MM.1S (cell line): ENCODE measurements at regions not wholly inside any gene's neighbourhood (a gene's known extent, or its start where the extent isn't known, plus 50 kb on each side); places are given as distances from the start of the nearest gene placed in this dataset.

Source experiments
- EZH2 ChIP-seq: fragments of 300-600 bp; sonication (generic); optimal IDR thresholded peaks from 2 replicates; pipeline ENCODE3; 2017; ENCODE audit warnings: low read depth, mild to moderate bottlenecking, antibody characterized with exemption, low read length, mixed read lengths
- TF ChIP-seq, protein P1 (sequence below): fragments of 300-600 bp; sonication (generic); IDR thresholded peaks from 2 replicates; pipeline ENCODE4 v1.5.1; 2016; ENCODE audit warnings: antibody characterized with exemption, low read length, mixed read lengths

DNA sequence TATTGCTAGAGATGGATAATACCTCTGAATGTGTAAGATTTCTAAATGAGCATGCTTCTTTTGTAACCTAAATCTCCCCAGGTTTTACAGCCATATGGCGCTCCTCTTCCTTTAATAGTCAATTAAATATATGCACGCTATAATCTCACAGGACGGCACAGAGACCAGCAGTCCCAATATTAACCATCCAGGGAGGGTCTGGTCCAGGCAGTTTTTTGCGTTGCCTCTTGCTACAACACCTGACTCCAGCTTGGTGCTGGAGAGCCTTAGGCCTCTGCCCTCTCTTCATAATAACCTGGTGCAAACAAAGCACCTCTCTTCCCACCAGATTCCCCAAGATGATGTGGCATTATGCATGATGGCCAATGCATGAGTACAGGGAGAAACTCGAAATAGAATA, 183.4 kb downstream of the LY86 start:
- TF ChIP-seq, protein P1, sequence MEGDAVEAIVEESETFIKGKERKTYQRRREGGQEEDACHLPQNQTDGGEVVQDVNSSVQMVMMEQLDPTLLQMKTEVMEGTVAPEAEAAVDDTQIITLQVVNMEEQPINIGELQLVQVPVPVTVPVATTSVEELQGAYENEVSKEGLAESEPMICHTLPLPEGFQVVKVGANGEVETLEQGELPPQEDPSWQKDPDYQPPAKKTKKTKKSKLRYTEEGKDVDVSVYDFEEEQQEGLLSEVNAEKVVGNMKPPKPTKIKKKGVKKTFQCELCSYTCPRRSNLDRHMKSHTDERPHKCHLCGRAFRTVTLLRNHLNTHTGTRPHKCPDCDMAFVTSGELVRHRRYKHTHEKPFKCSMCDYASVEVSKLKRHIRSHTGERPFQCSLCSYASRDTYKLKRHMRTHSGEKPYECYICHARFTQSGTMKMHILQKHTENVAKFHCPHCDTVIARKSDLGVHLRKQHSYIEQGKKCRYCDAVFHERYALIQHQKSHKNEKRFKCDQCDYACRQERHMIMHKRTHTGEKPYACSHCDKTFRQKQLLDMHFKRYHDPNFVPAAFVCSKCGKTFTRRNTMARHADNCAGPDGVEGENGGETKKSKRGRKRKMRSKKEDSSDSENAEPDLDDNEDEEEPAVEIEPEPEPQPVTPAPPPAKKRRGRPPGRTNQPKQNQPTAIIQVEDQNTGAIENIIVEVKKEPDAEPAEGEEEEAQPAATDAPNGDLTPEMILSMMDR, result no peak
- no peak for TF ChIP-seq EZH2
